ENCODE measurements at regions not wholly inside any gene's neighbourhood (a gene's known extent, or its start where the extent isn't known, plus 50 kb on each side); places are given as distances from the start of the nearest gene placed in this dataset.

DNA sequence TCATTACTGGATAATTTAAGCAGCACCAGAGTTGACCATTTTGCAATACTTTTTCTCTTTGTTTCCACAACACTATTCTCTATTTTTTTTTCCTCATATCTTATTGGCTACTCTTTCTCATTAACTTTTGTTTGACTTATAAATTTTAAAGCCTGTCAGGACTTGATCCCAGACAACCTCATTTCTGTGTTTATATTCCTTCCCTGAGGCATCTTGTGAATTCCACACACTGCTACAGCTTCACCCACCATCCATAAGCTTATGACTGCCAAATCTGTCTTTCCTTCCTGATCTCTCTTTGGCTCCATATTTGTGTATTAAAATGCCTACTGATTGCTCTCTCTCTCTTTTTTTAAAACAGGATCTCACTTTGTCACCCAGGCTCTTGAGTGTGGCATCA is 124.6 kb upstream of the MBL2 start:
- Histone ChIP-seq H2BK120ac (ENCODE audit: low read depth, low read length, poor library complexity, severe bottlenecking) (no peak overlapping the region), H3K9ac (ENCODE audit: extremely low read depth, insufficient read length, low read length) (no peak overlapping the region), H4K5ac (ENCODE audit: insufficient read length, low read depth, low read length) (no peak overlapping the region), H3K14ac (ENCODE audit: insufficient read depth, low read length) (no peak overlapping the region), H3K18ac (ENCODE audit: insufficient read length, low read depth, low read length) (no peak overlapping the region), H2BK20ac (ENCODE audit: low read depth, low read length, poor library complexity, severe bottlenecking) (no peak overlapping the region), H3K56ac (ENCODE audit: insufficient read length, low read depth, low read length) (no peak overlapping the region), H4K20me1 (ENCODE audit: control insufficient read depth, insufficient read depth, insufficient read length) (no peaks in the 10 kb centered on the region), H3K4me2 (ENCODE audit: insufficient read depth, insufficient read length, low read length) (no peak overlapping the region), H3K4ac (ENCODE audit: low read depth, low read length) (no peak overlapping the region), H4K91ac (ENCODE audit: insufficient read length, low read depth, low read length) (no peak overlapping the region), H3K23ac (ENCODE audit: insufficient read length, low read depth, low read length) (no peak overlapping the region), H3K23me2 (ENCODE audit: insufficient read length, low read depth, low read length, poor library complexity, severe bottlenecking) (no peaks in the 10 kb centered on the region), H2AK5ac (ENCODE audit: insufficient read length, low read length) (no peak overlapping the region), H2BK15ac (ENCODE audit: low read depth, low read length) (no peak overlapping the region), H2BK5ac (ENCODE audit: insufficient read length, low read length) (no peak overlapping the region), H3K79me1 (ENCODE audit: insufficient read depth, low read depth, low read length, poor library complexity, severe bottlenecking) (no peaks in the 10 kb centered on the region), H2AFZ (ENCODE audit: low read length) (no peak overlapping the region), H3K27me3 (ENCODE audit: insufficient read depth, low read length) (no peaks in the 10 kb centered on the region), H3K9me3 (ENCODE audit: control insufficient read depth, low read depth, low read length) (no peaks in the 10 kb centered on the region), H3K27ac (ENCODE audit: insufficient read length, low read depth, low read length) (no peak overlapping the region), H3K79me2 (ENCODE audit: insufficient read depth, low read length) (no peaks in the 10 kb centered on the region), H4K8ac (replicated peaks; ENCODE audit: insufficient read length, low read depth, low read length) (no peak overlapping the region), H3K4me1 (ENCODE audit: insufficient read depth, low read length) (no peaks in the 10 kb centered on the region), H2BK12ac (ENCODE audit: insufficient read length, low read depth, low read length) (no peak overlapping the region), H3T11ph (ENCODE audit: low read length) (no peak overlapping the region)
- Mint-ChIP-seq H3K9me3 (peaks cover 3% of the 10 kb centered on the region in 2 experiments; a peak in 2 of 5 replicates), H3K4me3 (no peak overlapping the region), H3K4me1 (peaks cover 14 to 23% of the 10 kb centered on the region in 2 experiments), H3K36me3 (ENCODE audit: insufficient read depth in 1 of 3, low read depth in 3 of 3) (peaks cover 6 to 17% (median 7%) of the 10 kb centered on the region in 3 experiments; a peak in 5 of 7 replicates), H3K27me3 (ENCODE audit: low read depth) (no peaks in the 10 kb centered on the region), H3K27ac (peak overlapping the region in 1 of 3 experiments; percentile 32; a peak in 1 of 7 replicates)
- DNase-seq, result no peak
- no peak for TF ChIP-seq CTCF (conservative IDR thresholded peaks at IDR 0.05)
